Upper lobe of left lung (tissue), 4 donors: ENCODE measurements at regions not wholly inside any gene's neighbourhood (a gene's known extent, or its start where the extent isn't known, plus 50 kb on each side); places are given as distances from the start of the nearest gene placed in this dataset.

Source experiments
- CTCF ChIP-seq, 6 experiments: fragments of 450-650 bp in 4 of 6; fragments of 200-600 bp in 2 of 6; sonication (generic) in 2 of 6; IDR thresholded peaks; one replicate each; pipeline ENCODE4 v1.5.1; 2016 to 2019; ENCODE audit warnings: antibody characterized with exemption in 6 of 6
- EP300 ChIP-seq, 4 donors: sonication (generic); formaldehyde crosslinking; IDR thresholded peaks; one replicate each; pipeline ENCODE4 v1.5.1; 2017; ENCODE audit warnings: antibody characterized with exemption in 4 of 4, control low read depth in 2 of 4
- POLR2A ChIP-seq, 4 donors: fragments of 450-650 bp; IDR thresholded peaks; one replicate each; pipeline ENCODE4 v1.5.1; 2016 to 2017; ENCODE audit warnings: antibody characterized with exemption in 4 of 4, mild to moderate bottlenecking in 2 of 4

- TF ChIP-seq POLR2A (IDR thresholded peaks at IDR 0.05) (no peak), CTCF (IDR thresholded peaks at IDR 0.05) (no peak), EP300 (IDR thresholded peaks at IDR 0.05) (no peak)
Observed at GRCh38 chr2:118490330-118490729, 357.1 kb downstream of the EN1 start.
